ENCODE measurements at regions not wholly inside any gene's neighbourhood (a gene's known extent, or its start where the extent isn't known, plus 50 kb on each side); places are given as distances from the start of the nearest gene placed in this dataset.

DNA sequence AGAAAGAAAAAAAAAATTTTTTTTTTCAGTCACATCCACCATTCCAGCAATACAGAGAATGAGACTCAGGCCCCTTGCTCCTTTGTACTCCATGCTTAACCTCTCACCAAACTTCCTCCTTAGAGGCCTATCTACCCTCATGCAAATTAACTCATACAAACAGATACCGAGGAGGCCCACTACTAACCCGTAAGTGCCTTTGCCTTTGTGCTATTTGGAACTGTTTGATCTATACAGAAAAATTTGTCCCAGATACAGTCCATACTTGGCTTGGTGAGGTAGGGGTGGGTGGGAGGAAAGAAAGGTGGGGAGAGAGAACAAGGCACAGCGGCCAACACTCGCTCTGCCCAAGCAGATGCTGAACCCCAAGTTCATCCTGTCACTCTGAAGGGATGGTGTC is 87.8 kb upstream of the DUSP5 start (continued):
- TF ChIP-seq, protein P1, sequence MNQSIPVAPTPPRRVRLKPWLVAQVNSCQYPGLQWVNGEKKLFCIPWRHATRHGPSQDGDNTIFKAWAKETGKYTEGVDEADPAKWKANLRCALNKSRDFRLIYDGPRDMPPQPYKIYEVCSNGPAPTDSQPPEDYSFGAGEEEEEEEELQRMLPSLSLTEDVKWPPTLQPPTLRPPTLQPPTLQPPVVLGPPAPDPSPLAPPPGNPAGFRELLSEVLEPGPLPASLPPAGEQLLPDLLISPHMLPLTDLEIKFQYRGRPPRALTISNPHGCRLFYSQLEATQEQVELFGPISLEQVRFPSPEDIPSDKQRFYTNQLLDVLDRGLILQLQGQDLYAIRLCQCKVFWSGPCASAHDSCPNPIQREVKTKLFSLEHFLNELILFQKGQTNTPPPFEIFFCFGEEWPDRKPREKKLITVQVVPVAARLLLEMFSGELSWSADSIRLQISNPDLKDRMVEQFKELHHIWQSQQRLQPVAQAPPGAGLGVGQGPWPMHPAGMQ (IDR thresholded peaks at IDR 0.05; ENCODE audit: borderline replicate concordance) = no peak
- no peak for TF ChIP-seq MEF2B (IDR thresholded peaks at IDR 0.05; ENCODE audit: partially characterized antibody, poor library complexity, severe bottlenecking)
- TF ChIP-seq, protein P2, sequence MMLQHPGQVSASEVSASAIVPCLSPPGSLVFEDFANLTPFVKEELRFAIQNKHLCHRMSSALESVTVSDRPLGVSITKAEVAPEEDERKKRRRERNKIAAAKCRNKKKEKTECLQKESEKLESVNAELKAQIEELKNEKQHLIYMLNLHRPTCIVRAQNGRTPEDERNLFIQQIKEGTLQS (IDR thresholded peaks at IDR 0.05; ENCODE audit: borderline replicate concordance, extremely low read depth, low read depth, low read length) = no peak
- no peak for TF ChIP-seq NR2F1 (conservative IDR thresholded peaks at IDR 0.05)
- TF ChIP-seq, protein P3, sequence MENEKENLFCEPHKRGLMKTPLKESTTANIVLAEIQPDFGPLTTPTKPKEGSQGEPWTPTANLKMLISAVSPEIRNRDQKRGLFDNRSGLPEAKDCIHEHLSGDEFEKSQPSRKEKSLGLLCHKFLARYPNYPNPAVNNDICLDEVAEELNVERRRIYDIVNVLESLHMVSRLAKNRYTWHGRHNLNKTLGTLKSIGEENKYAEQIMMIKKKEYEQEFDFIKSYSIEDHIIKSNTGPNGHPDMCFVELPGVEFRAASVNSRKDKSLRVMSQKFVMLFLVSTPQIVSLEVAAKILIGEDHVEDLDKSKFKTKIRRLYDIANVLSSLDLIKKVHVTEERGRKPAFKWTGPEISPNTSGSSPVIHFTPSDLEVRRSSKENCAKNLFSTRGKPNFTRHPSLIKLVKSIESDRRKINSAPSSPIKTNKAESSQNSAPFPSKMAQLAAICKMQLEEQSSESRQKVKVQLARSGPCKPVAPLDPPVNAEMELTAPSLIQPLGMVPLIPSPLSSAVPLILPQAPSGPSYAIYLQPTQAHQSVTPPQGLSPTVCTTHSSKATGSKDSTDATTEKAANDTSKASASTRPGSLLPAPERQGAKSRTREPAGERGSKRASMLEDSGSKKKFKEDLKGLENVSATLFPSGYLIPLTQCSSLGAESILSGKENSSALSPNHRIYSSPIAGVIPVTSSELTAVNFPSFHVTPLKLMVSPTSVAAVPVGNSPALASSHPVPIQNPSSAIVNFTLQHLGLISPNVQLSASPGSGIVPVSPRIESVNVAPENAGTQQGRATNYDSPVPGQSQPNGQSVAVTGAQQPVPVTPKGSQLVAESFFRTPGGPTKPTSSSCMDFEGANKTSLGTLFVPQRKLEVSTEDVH (IDR thresholded peaks at IDR 0.05; ENCODE audit: low read depth, partially characterized antibody) = no peak
- TF ChIP-seq HDAC6 (IDR thresholded peaks at IDR 0.05; ENCODE audit: unreplicated experiment) = no peak
- no peak for TF ChIP-seq SIX5 (IDR thresholded peaks at IDR 0.05; ENCODE audit: low read depth, low read length, severe bottlenecking)
- TF ChIP-seq IKZF2 (IDR thresholded peaks at IDR 0.05) = peak; percentile 10 to 18; a peak in 2 of 4 replicates
- TF ChIP-seq ZNF207 (IDR thresholded peaks at IDR 0.05; ENCODE audit: borderline replicate concordance) = no peak
- TF ChIP-seq BMI1 (IDR thresholded peaks at IDR 0.05; ENCODE audit: borderline replicate concordance) = no peak
- peak; percentile 24; the same call in 1 of the 2 replicates for TF ChIP-seq POLR2A (IDR thresholded peaks at IDR 0.05; ENCODE audit: low read depth, low read length)
- TF ChIP-seq RELA (IDR thresholded peaks at IDR 0.05; ENCODE audit: borderline replicate concordance, partially characterized antibody) = no peak
- no peak for TF ChIP-seq POLR2AphosphoS5 (IDR thresholded peaks at IDR 0.05; ENCODE audit: low read length)
- no peak for TF ChIP-seq PAX8 (IDR thresholded peaks at IDR 0.05)
- TF ChIP-seq, protein P4, sequence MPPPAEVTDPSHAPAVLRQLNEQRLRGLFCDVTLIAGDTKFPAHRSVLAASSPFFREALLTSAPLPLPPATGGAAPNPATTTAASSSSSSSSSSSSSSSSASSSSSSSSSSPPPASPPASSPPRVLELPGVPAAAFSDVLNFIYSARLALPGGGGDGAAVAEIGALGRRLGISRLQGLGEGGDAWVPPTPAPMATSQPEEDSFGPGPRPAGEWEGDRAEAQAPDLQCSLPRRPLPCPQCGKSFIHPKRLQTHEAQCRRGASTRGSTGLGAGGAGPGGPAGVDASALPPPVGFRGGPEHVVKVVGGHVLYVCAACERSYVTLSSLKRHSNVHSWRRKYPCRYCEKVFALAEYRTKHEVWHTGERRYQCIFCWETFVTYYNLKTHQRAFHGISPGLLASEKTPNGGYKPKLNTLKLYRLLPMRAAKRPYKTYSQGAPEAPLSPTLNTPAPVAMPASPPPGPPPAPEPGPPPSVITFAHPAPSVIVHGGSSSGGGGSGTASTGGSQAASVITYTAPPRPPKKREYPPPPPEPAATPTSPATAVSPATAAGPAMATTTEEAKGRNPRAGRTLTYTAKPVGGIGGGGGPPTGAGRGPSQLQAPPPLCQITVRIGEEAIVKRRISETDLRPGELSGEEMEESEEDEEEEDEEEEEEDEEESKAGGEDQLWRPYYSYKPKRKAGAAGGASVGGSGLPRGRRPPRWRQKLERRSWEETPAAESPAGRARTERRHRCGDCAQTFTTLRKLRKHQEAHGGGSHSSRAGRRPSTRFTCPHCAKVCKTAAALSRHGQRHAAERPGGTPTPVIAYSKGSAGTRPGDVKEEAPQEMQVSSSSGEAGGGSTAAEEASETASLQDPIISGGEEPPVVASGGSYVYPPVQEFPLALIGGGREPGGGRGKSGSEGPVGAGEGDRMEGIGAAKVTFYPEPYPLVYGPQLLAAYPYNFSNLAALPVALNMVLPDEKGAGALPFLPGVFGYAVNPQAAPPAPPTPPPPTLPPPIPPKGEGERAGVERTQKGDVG (CRISPR knock-in tag; IDR thresholded peaks at IDR 0.05) = no peak
- TF ChIP-seq, protein P5, sequence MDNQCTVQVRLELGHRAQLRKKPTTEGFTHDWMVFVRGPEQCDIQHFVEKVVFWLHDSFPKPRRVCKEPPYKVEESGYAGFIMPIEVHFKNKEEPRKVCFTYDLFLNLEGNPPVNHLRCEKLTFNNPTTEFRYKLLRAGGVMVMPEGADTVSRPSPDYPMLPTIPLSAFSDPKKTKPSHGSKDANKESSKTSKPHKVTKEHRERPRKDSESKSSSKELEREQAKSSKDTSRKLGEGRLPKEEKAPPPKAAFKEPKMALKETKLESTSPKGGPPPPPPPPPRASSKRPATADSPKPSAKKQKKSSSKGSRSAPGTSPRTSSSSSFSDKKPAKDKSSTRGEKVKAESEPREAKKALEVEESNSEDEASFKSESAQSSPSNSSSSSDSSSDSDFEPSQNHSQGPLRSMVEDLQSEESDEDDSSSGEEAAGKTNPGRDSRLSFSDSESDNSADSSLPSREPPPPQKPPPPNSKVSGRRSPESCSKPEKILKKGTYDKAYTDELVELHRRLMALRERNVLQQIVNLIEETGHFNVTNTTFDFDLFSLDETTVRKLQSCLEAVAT (IDR thresholded peaks at IDR 0.05) = peak; percentile 31; the same call in 1 of the 2 replicates
- TF ChIP-seq, protein P6, sequence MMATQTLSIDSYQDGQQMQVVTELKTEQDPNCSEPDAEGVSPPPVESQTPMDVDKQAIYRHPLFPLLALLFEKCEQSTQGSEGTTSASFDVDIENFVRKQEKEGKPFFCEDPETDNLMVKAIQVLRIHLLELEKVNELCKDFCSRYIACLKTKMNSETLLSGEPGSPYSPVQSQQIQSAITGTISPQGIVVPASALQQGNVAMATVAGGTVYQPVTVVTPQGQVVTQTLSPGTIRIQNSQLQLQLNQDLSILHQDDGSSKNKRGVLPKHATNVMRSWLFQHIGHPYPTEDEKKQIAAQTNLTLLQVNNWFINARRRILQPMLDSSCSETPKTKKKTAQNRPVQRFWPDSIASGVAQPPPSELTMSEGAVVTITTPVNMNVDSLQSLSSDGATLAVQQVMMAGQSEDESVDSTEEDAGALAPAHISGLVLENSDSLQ (IDR thresholded peaks at IDR 0.05) = peak; percentile 36; the same call in 1 of the 2 replicates
- TF ChIP-seq FOXK2 (IDR thresholded peaks at IDR 0.05) = no peak
